ENCODE measurements at regions not wholly inside any gene's neighbourhood (a gene's known extent, or its start where the extent isn't known, plus 50 kb on each side); places are given as distances from the start of the nearest gene placed in this dataset.

- TF ChIP-seq EZH2 (IDR thresholded peaks at IDR 0.05; ENCODE audit: low read length, missing control alignments) (no peak), CTCF (conservative IDR thresholded peaks at IDR 0.05 in 1 of 2, IDR thresholded peaks at IDR 0.05 in 1 of 2; ENCODE audit: low read depth in 1 of 2, low read length in 2 of 2) (no peak)
These were observed 1615.3 kb upstream of the ZEB2 start for GRCh38 chr2:146135245-146135644.

Measured in fibroblast of lung (primary cell).